VCaP (cell line): ENCODE measurements at regions not wholly inside any gene's neighbourhood (a gene's known extent, or its start where the extent isn't known, plus 50 kb on each side); places are given as distances from the start of the nearest gene placed in this dataset.

Source experiments
- H3K27ac ChIP-seq: fragments of 450-650 bp; 2 replicates; pipeline ENCODE4 v1.5.1; 2017
- CTCF ChIP-seq: fragments of 450-650 bp; conservative IDR thresholded peaks from 2 replicates; pipeline ENCODE4 v1.5.1; 2017; ENCODE audit warnings: mild to moderate bottlenecking, moderate library complexity

- no peak overlapping the region for H3K27ac ChIP-seq
- no peak for TF ChIP-seq CTCF
Observed at GRCh38 chr4:111775556-111776297, 369.5 kb upstream of the FAM241A start.

GRCh38 chr4:111776561-111776960, 368.7 kb upstream of the FAM241A start:
- no peak overlapping the region for H3K27ac ChIP-seq

GRCh38 chr4:111778543-111778942, 366.7 kb upstream of the FAM241A start:
- H3K27ac ChIP-seq, result no peak overlapping the region
- TF ChIP-seq CTCF, result peak; percentile 15; the same call in 1 of the 2 replicates

More at GRCh38 chr4:111776561-111776960, 368.7 kb upstream of the FAM241A start:
- TF ChIP-seq CTCF, result no peak

- H3K27ac ChIP-seq, result no peak overlapping the region
- no peak for TF ChIP-seq CTCF
Observed at GRCh38 chr4:111780965-111781364, 364.3 kb upstream of the FAM241A start.

GRCh38 chr4:111781611-111782010, 363.6 kb upstream of the FAM241A start:
- no peak overlapping the region for H3K27ac ChIP-seq
- no peak for TF ChIP-seq CTCF

GRCh38 chr4:111788099-111788498, 357.2 kb upstream of the FAM241A start:
- H3K27ac ChIP-seq, result no peak overlapping the region
- no peak for TF ChIP-seq CTCF

GRCh38 chr4:111789901-111790640, 355.2 kb upstream of the FAM241A start:
- H3K27ac ChIP-seq, result no peak overlapping the region
- TF ChIP-seq CTCF, result no peak
